SW480 (cell line): ENCODE measurements at regions not wholly inside any gene's neighbourhood (a gene's known extent, or its start where the extent isn't known, plus 50 kb on each side); places are given as distances from the start of the nearest gene placed in this dataset.

Source experiments
- DNase-seq: peaks from one replicate; pipeline ENCODE4 v3.0.0-alpha.2; 2016; ENCODE audit warnings: low spot score

- DNase-seq = no peak
Observed at GRCh38 chr5:18967637-18968036, 1020.4 kb downstream of the CDH18 start.

- peak; percentile 73 for DNase-seq
Observed at GRCh38 chr5:18968966-18969365, 1019.0 kb downstream of the CDH18 start.

- DNase-seq = no peak
Observed at GRCh38 chr5:18970000-18970399, 1018.0 kb downstream of the CDH18 start.

- no peak for DNase-seq
Observed at GRCh38 chr5:18972177-18972576, 1015.8 kb downstream of the CDH18 start.

GRCh38 chr5:18975624-18976023 is 1012.4 kb downstream of the CDH18 start:
- peak; percentile 38 for DNase-seq

GRCh38 chr5:18977880-18978279 is 1010.1 kb downstream of the CDH18 start:
- no peak for DNase-seq

- DNase-seq = no peak
Observed at GRCh38 chr5:18984559-18985080, 1003.4 kb downstream of the CDH18 start.

- peak; percentile 7 for DNase-seq
Observed at GRCh38 chr5:18985171-18985758, 1002.7 kb downstream of the CDH18 start.

GRCh38 chr5:18987101-18987500 is 1000.9 kb downstream of the CDH18 start:
- no peak for DNase-seq

GRCh38 chr5:18990852-18991251 is 997.1 kb downstream of the CDH18 start:
- DNase-seq = no peak

GRCh38 chr5:18992264-18992663 is 995.7 kb downstream of the CDH18 start:
- no peak for DNase-seq

GRCh38 chr5:18999478-18999877 is 988.5 kb downstream of the CDH18 start:
- DNase-seq = no peak

GRCh38 chr5:19001054-19001453 is 986.9 kb downstream of the CDH18 start:
- no peak for DNase-seq

GRCh38 chr5:19001539-19001938 is 986.5 kb downstream of the CDH18 start:
- DNase-seq = no peak

- no peak for DNase-seq
Observed at GRCh38 chr5:19002111-19002510, 985.9 kb downstream of the CDH18 start.

GRCh38 chr5:19018822-19019221 is 969.2 kb downstream of the CDH18 start:
- peak; percentile 87 for DNase-seq

GRCh38 chr5:19031491-19031890 is 956.5 kb downstream of the CDH18 start:
- DNase-seq = no peak

GRCh38 chr5:19035816-19036215 is 952.2 kb downstream of the CDH18 start:
- no peak for DNase-seq

- no peak for DNase-seq
Observed at GRCh38 chr5:19042106-19042505, 945.9 kb downstream of the CDH18 start.

GRCh38 chr5:19044311-19044710 is 943.7 kb downstream of the CDH18 start:
- DNase-seq = peak; percentile 5

GRCh38 chr5:19044931-19045695 is 942.9 kb downstream of the CDH18 start:
- peak; percentile 85 for DNase-seq

- no peak for DNase-seq
Observed at GRCh38 chr5:19047277-19047676, 940.7 kb downstream of the CDH18 start.

- no peak for DNase-seq
Observed at GRCh38 chr5:19048726-19049125, 939.3 kb downstream of the CDH18 start.

GRCh38 chr5:19058216-19058615 is 929.8 kb downstream of the CDH18 start:
- DNase-seq = no peak
